Osteocyte (in vitro differentiated cells): ENCODE measurements at regions not wholly inside any gene's neighbourhood (a gene's known extent, or its start where the extent isn't known, plus 50 kb on each side); places are given as distances from the start of the nearest gene placed in this dataset.
A peak's percentile ranks its signal among the peaks of the same experiment; 100 is the strongest.
"Not testable (repeated sequence)": the region's sequence is repeated elsewhere in the genome, so short reads cannot be mapped to it uniquely, and the experiment has no call there.

Experiments used
- DNase-seq: peaks from one replicate; pipeline ENCODE4 v3.0.0; 2021; ENCODE audit warnings: mixed read lengths; ENCODE audit not compliant: unreplicated experiment; ENCODE audit errors: extremely low spot score
- H3K27ac Mint-ChIP-seq: one replicate; pipeline ENCODE4 v1.8.0; 2021; ENCODE audit warnings: mild to moderate bottlenecking, mixed read lengths; ENCODE audit not compliant: unreplicated experiment
- H3K27me3 Mint-ChIP-seq: one replicate; pipeline ENCODE4 v1.8.0; 2021; ENCODE audit warnings: mixed read lengths; ENCODE audit not compliant: unreplicated experiment
- H3K36me3 Mint-ChIP-seq: one replicate; pipeline ENCODE4 v1.8.0; 2021; ENCODE audit warnings: mixed read lengths; ENCODE audit not compliant: unreplicated experiment
- H3K4me1 Mint-ChIP-seq: one replicate; pipeline ENCODE4 v1.8.0; 2021; ENCODE audit warnings: mixed read lengths; ENCODE audit not compliant: unreplicated experiment
- H3K4me3 Mint-ChIP-seq: one replicate; pipeline ENCODE4 v1.8.0; 2021; ENCODE audit warnings: mild to moderate bottlenecking, moderate library complexity, mixed read lengths; ENCODE audit not compliant: unreplicated experiment
- H3K9me3 Mint-ChIP-seq: one replicate; pipeline ENCODE4 v1.8.0; 2021; ENCODE audit warnings: mixed read lengths; ENCODE audit not compliant: unreplicated experiment
- TF ChIP-seq, protein P1 (sequence below): fragments of 200-600 bp; sonication (generic); IDR thresholded peaks from 2 replicates; pipeline ENCODE4 v1.5.0; 2021; ENCODE audit warnings: antibody characterized with exemption, mild to moderate bottlenecking, moderate library complexity

DNA sequence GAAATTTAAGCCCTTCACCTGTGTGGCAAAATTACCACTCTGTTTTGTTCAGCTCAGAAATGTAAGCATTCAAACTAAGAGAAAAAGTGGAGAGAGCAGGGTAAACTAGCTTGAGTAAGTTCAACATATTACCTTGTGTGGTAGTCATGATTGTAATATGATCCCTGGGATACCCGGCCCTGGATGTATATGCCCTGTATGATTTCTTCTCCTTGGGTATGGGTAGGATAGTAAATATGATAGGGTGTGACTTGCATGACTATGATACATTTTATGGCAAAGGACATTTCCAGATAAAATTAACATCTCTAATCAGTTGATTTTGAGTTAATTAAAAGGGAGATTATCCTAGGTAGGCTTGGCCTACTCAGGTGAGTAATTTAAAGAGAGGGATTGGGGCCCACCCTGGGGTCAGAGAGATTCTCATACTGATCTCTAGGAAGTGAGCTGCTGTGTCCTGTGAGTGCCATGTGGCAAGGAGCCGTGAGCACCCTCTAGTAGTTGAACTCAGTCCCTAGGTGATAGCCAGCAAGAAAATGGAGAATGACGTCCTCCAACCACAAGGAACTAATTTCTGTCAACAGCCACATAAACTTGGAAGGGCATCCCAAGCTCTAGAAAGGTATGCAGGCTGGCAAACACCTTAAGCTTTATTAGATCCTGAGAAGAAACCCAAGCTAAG is 62.2 kb upstream of the ANXA1 start:
- no peak for DNase-seq
- Mint-ChIP-seq H3K4me1 (peaks cover 6% of the 10 kb centered on the region), H3K27me3 (peaks cover 32% of the 10 kb centered on the region), H3K4me3 (no peak overlapping the region), H3K27ac (no peak overlapping the region), H3K9me3 (no peaks in the 10 kb centered on the region), H3K36me3 (no peaks in the 10 kb centered on the region)
- TF ChIP-seq, protein P1, sequence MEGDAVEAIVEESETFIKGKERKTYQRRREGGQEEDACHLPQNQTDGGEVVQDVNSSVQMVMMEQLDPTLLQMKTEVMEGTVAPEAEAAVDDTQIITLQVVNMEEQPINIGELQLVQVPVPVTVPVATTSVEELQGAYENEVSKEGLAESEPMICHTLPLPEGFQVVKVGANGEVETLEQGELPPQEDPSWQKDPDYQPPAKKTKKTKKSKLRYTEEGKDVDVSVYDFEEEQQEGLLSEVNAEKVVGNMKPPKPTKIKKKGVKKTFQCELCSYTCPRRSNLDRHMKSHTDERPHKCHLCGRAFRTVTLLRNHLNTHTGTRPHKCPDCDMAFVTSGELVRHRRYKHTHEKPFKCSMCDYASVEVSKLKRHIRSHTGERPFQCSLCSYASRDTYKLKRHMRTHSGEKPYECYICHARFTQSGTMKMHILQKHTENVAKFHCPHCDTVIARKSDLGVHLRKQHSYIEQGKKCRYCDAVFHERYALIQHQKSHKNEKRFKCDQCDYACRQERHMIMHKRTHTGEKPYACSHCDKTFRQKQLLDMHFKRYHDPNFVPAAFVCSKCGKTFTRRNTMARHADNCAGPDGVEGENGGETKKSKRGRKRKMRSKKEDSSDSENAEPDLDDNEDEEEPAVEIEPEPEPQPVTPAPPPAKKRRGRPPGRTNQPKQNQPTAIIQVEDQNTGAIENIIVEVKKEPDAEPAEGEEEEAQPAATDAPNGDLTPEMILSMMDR, result no peak

DNA sequence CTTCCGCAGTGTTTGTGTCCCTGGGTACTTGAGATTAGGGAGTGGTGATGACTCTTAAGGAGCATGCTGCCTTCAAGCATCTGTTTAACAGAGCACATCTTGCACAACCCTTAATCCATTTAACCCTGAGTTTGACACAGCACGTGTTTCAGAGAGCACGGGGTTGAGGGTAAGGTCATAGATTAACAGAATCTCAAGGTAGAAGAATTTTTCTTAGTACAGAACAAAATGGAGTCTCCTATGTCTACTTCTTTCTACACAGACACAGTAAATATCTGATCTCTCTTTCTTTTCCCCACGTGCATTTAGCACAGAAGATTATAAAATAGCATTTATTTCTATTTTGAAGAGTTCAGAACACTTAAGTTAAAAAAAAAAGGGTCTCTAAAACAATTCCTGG is 63.8 kb upstream of the ANXA1 start:
- not testable (repeated sequence) for H3K9me3 Mint-ChIP-seq, H3K36me3 Mint-ChIP-seq, H3K4me3 Mint-ChIP-seq, H3K27ac Mint-ChIP-seq, DNase-seq, H3K4me1 Mint-ChIP-seq
- H3K27me3 Mint-ChIP-seq, result peaks cover 45% of the 10 kb centered on the region

DNA sequence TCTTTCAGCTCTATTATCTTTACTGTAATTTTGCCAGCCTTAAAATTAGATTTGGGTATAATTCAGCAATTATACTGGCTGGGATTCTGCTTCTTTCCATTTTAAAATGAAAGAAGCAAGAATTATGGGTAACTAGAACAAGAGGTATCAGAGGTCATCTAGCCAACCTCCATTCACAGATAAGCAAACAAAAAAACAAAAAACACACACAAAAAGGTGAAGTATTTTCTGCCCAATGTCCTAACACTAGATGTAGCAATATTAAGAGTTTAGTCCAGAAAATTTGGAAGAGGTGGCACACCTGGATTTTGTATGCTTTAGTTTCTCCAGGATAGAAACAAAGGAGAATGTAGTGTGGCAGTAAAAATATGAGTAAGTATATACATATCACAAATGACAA is 68.1 kb upstream of the ANXA1 start:
- Mint-ChIP-seq H3K4me1 (peaks cover 8% of the 10 kb centered on the region), H3K27ac (no peak overlapping the region), H3K9me3 (no peaks in the 10 kb centered on the region), H3K36me3 (no peaks in the 10 kb centered on the region), H3K27me3 (peaks cover 57% of the 10 kb centered on the region), H3K4me3 (no peak overlapping the region)
- DNase-seq, result no peak
- TF ChIP-seq, protein P1, result no peak

DNA sequence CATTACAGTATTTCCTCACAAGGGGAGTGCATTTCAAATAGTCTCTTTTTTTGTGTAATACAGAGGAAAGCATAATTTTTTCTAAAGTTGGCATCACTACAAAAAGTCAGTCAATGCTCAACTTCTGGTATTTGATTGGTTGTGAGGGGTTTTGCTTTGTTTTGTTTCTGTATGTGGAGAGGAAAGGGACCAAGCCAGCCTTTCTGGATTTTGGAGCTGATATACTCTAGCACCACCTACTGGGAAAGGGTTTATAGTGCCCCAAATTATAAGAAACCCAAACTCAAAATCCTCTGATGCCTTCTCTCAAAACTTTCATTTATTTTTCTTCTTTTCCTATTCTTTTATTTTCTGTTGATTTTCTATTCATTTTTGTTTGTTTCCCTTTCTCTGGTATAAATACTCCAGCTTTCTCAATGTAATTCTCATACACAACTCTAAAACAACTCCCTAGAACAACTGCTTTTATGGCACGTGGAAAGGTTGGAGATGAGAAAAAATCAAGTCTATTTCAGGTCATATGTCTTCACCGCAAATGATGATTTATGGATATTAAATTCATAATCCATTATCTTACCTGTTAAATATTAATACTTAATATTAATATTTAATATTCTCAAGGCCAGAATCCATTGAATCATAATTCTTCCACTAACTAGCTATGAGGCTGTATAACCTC is 69.5 kb upstream of the ANXA1 start:
- H3K4me3 Mint-ChIP-seq, result no peak overlapping the region
- no peak overlapping the region for H3K27ac Mint-ChIP-seq
- H3K36me3 Mint-ChIP-seq, result no peaks in the 10 kb centered on the region

DNA sequence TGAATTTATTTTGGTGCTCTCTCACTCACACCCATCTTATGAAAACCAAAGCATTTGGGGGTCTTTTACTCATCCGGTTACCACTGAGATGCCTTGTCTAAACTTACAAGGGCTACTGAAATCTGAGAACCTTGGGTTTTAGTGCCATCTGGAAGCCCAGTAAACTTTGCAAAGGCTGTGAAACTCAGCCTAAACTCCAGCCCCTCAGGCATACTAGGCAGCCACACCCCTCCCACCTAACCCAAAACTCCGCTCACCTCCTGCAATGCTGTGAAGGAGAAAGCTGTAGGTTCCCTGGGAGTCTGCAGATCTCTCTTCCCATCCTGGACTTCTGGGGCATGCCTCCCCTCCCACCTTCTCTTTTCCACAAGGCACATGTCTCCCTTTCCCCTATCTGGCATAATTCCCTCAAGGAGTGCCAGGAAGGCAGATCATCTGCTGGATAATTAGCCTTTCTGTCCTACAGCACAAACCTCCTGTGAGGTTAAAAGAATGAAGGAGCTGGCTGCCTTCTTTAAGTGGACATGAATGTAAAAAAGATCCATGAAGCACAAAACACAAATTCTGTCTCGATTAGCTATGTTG is 71.5 kb upstream of the ANXA1 start:
- no peak overlapping the region for H3K4me3 Mint-ChIP-seq
- no peaks in the 10 kb centered on the region for H3K36me3 Mint-ChIP-seq
- no peak for DNase-seq
- peaks cover 8% of the 10 kb centered on the region for H3K4me1 Mint-ChIP-seq
- peaks cover 56% of the 10 kb centered on the region for H3K27me3 Mint-ChIP-seq
- TF ChIP-seq, protein P1, result no peak
- no peaks in the 10 kb centered on the region for H3K9me3 Mint-ChIP-seq
- H3K27ac Mint-ChIP-seq, result no peak overlapping the region

More for the DNA sequence above, 69.5 kb upstream of the ANXA1 start:
- Mint-ChIP-seq H3K9me3 (no peaks in the 10 kb centered on the region), H3K27me3 (peaks cover 64% of the 10 kb centered on the region), H3K4me1 (peaks cover 8% of the 10 kb centered on the region)
- no peak for DNase-seq
- TF ChIP-seq, protein P1, result peak; percentile 82
